ACHN (cell line): ENCODE measurements at regions not wholly inside any gene's neighbourhood (a gene's known extent, or its start where the extent isn't known, plus 50 kb on each side); places are given as distances from the start of the nearest gene placed in this dataset.

Source experiments
- DNase-seq: peaks from one replicate; pipeline ENCODE4 v3.0.0-alpha.2; 2015
- in situ Hi-C: cut with HindIII; loops from 2 replicates; pipeline ENCODE4 v1.10.0; 2017; ENCODE audit warnings: low sequenced_read_pairs, low pct_ligation_motif_present, low pct_unique_long_range_greater_than_20kb

DNA sequence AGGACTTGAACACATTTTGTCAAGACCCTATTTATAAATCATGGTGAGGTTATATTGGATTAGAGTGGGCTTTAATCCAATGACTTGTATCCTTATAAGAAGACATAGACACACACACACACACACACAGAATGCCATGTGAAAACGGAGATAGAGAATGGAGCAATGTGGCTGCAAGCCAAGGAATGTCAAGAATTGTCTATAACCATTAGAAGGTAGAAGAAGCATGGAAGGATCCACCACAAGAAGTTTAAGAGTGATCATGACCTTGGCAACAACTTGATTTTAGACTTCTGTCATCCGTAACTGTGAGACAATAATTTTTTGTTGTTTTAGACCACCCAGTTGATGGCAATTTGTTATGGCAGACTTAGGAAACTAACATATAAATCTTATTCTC lies 514.2 kb downstream of the TFEC start:
- in situ Hi-C loops, result no loop called here
- no peak for DNase-seq

DNA sequence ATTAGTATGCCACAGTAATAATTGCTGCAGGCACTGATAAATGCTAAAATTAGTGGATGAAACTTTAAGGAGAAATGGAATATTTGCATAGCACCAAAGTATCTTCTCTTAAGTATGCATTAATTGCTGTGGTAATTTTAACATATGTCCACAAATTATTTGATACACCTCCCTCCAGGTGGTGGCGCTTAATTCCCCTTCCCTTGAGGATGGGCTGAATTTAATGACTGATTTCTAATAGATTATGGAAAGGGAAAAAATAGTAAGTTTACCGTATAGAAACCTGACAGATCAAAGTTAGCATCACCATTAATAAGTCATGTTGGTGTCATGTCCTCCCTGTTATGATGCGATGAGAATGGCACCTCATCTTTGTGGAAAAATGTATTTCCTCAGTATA lies 519.2 kb downstream of the TFEC start:
- no peak for DNase-seq
- in situ Hi-C loops, result no loop called here

GRCh38 chr7:115505136-115505535 lies 525.4 kb downstream of the TFEC start:
- in situ Hi-C loops, result no loop called here

GRCh38 chr7:115499956-115500355 lies 530.6 kb downstream of the TFEC start:
- DNase-seq, result no peak
- in situ Hi-C loops, result no loop called here

More at GRCh38 chr7:115505136-115505535, 525.4 kb downstream of the TFEC start:
- DNase-seq, result no peak

GRCh38 chr7:115496006-115496405 lies 534.6 kb downstream of the TFEC start:
- DNase-seq, result no peak
- in situ Hi-C loops, result no loop called here

GRCh38 chr7:115494529-115495147 lies 535.9 kb downstream of the TFEC start:
- DNase-seq, result no peak
- in situ Hi-C loops, result no loop called here

GRCh38 chr7:115493381-115493780 lies 537.2 kb downstream of the TFEC start:
- in situ Hi-C loops, result no loop called here
- no peak for DNase-seq

GRCh38 chr7:115491744-115492380 lies 538.7 kb downstream of the TFEC start:
- in situ Hi-C loops, result no loop called here

GRCh38 chr7:115479448-115479847 lies 551.1 kb downstream of the TFEC start:
- in situ Hi-C loops, result no loop called here
- DNase-seq, result no peak

More at GRCh38 chr7:115491744-115492380, 538.7 kb downstream of the TFEC start:
- DNase-seq, result no peak

DNA sequence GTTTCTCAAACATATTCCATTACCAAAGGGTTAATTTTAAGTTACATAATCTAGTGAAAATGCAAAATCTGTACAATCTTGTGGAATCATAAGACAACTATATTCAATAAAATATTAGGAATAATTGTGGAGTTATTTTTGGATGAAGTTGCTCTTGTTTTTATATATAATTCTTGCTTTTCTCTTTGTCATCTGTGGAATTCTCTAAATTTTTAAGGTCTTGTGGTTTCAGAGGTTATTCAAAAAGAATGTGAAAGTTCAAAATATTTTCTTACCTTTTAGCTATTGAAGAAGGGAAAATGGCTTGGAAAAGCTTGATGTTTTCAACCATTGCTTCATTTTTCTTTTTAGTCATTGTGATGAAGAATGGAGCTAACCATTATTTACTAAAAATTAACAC lies 552.1 kb downstream of the TFEC start:
- no peak for DNase-seq
- in situ Hi-C loops, result no loop called here

- in situ Hi-C loops, result no loop called here
- DNase-seq, result peak; percentile 80
Measured at GRCh38 chr7:115477193-115477651, 553.3 kb downstream of the TFEC start.

- DNase-seq, result no peak
- in situ Hi-C loops, result no loop called here
Measured at GRCh38 chr7:115476671-115477181, 553.8 kb downstream of the TFEC start.

DNA sequence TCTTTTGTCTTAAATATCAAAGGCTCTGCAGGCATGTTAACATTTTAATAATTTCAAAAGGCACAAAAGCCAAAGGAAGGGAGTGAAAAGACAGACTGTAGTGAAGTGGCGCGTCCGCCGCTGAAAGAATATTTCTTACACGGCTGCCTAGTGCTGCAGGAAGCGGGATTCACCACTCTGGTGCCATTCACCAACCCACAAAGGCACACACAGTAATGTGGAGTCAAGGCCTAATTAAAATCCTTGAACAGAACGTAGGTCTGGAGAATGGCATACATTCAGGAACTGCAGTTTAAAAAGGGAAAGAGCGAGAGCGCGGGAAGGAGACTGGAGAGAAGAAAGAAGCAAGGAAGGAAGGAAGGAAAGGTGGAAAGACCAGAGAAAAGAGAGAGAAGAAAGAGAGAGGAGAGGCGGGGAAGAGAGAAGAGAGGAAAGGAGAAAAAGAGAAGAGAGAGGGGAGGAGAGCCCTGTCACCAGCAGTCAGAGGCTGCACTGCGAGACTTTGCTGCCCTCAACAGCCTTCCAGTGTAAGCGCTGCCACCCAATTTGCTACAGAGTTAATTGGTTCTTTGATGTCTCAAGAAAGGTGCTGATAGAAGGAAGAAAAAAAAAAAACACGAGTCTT lies 554.0 kb downstream of the MDFIC start:
- DNase-seq, result no peak
- in situ Hi-C loops, result no loop called here

DNA sequence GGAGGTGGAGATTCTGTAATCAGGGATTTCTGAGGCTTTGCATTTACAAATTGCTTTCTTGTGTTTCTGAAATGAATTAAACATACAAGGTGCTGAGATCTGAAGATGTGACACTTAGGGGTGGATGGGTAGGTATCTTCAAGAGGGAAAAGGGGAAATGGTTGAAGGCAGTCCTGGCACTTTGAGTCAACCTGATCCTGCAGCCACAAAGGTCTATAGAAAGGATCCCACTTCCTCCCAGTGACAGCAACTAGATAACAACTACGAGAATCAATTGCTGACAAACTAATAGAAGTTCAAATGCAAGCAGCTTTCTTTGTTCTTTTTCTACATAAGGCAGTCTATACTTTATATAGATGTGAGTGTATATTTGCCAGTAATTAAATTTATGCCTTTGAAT lies 553.3 kb downstream of the MDFIC start:
- DNase-seq, result no peak
- in situ Hi-C loops, result no loop called here

GRCh38 chr7:115474137-115474536 lies 552.2 kb downstream of the MDFIC start:
- DNase-seq, result no peak
- in situ Hi-C loops, result no loop called here

- in situ Hi-C loops, result no loop called here
- no peak for DNase-seq
Measured at GRCh38 chr7:115471891-115472290, 550.0 kb downstream of the MDFIC start.

DNA sequence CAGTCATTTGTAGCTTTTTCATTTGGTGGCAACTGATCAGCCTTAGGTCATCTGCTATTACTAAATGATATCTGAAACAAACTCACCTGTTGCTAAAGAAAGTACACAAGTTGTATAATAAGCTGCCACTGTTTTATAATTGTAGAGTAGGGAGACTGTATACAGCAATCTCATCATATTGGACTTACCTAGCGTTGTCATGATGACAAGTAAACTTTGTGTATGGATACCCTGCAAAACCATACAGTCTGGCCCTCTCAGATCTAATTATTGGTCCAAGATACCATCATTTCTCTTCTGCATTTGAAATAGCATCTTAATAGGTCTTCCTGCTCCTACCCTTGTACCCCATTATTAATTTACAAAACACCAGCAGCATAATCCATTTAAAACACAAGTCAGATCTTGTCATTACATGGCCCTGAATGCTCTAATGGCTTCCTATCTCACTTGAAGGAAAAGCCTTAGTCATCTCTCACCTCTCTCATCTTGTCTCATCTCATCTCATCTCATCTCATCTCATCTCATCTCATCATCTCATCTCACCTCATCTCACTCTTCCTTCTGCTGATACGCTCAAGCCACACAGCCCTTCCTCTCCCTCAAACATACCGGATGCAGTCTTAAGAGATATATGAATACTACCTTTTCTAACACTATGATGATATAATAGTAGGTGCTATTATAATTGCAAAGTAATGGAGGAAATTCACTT lies 540.6 kb downstream of the MDFIC start:
- in situ Hi-C loops, result no loop called here
- DNase-seq, result no peak

DNA sequence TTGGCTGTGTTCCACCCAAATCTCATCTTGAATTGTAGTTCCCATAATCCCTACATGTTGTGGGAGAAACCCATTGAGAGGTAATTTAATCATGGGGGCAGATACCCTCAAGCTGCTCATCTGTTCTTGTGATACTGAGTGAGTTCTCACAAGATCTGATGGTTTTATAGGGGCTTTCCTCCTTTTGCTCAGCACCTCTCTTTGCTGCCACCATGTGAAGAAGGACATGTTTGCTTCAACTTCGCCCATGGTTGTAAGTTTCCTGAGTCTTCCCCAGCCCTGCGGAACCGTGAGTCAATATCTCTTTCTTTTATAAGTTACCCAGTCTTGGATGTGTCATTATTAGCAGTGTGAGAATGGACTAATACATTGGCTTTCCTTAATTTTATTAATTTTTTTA lies 527.8 kb downstream of the MDFIC start:
- in situ Hi-C loops, result no loop called here
- DNase-seq, result no peak

DNA sequence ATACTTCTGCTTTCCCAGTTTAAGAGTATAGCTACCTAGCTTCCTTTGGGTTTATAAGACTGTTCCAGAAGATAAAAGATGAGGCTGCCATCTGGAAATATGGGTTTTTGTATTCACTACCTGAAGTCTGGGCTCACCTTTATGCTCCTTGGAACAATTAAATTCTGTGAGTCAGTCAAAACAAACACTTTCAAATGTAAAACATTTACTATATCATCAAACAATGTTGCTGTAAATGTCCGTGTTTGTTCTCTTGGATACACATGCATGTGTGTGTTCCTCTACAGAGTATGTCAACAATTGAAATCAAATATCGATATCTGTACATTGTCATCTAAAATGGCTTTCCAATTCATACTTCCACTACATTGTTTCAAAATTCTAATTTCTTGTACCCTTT lies 525.6 kb downstream of the MDFIC start:
- in situ Hi-C loops, result no loop called here

More for the DNA sequence above, 525.6 kb downstream of the MDFIC start:
- no peak for DNase-seq
